ENCODE measurements at regions not wholly inside any gene's neighbourhood (a gene's known extent, or its start where the extent isn't known, plus 50 kb on each side); places are given as distances from the start of the nearest gene placed in this dataset.

DNA sequence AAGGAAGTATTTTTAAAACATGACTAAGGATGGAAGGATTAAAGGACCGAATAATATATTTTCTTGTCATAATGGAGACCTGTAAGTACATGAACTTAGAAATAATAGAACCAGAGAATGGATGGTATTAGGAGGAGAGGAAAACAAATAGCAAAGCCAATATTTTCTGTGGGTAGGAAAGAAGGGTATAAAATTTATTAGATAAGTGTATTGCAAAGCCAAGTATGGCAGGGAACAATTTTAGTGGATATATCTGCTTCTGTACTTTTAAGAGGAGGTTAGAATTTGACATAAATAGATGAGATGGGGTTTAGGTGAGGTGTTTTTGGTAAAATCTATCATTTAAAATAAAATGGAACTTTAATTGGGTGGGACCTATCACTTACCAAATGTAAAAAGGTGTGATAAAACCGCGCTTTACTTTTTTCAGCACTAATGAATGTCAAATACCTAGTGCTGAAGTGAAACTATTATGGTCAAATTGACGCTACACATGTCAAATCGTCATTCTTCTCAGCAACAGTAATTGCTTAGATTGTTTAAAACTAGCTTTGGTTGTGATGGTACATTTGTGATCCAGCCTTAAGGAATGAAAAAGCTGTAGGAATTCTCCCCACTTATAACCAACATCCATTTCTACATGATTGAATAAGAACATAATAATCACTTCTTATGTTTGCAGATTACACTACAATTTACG, 78.1 kb upstream of the ZEB2 start:
- Histone ChIP-seq H3K4me3 (ENCODE audit: low read depth, low read length) (no peak overlapping the region), H3K36me3 (no peaks in the 10 kb centered on the region)

DNA sequence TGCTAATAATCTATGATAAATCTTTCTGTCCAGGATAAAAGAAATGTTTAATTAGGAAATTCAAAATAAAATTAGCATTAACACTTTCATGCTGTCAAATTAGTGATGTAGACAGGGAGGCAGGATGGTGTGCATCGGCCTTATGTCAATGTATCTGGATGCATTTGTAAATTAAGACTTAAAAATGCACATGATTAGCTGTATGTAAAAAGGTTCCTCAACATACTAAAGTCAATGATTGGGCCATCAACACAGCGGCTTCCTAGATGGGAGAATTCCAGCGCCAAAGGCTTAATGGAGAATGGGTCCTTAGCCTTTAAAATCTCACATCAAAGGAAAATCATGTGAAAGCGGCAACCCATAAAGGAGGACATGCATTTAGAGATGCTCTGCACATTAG, 77.5 kb upstream of the ZEB2 start:
- DNase-seq: no peak
- Histone ChIP-seq H3K27ac (no peak overlapping the region), H3K9me3 (ENCODE audit: severe bottlenecking) (no peaks in the 10 kb centered on the region), H3K4me3 (ENCODE audit: low read depth, low read length) (no peak overlapping the region), H3K36me3 (no peaks in the 10 kb centered on the region), H3K27me3 (ENCODE audit: insufficient read depth, low read depth, severe bottlenecking) (no peaks in the 10 kb centered on the region)
- TF ChIP-seq, protein P1, sequence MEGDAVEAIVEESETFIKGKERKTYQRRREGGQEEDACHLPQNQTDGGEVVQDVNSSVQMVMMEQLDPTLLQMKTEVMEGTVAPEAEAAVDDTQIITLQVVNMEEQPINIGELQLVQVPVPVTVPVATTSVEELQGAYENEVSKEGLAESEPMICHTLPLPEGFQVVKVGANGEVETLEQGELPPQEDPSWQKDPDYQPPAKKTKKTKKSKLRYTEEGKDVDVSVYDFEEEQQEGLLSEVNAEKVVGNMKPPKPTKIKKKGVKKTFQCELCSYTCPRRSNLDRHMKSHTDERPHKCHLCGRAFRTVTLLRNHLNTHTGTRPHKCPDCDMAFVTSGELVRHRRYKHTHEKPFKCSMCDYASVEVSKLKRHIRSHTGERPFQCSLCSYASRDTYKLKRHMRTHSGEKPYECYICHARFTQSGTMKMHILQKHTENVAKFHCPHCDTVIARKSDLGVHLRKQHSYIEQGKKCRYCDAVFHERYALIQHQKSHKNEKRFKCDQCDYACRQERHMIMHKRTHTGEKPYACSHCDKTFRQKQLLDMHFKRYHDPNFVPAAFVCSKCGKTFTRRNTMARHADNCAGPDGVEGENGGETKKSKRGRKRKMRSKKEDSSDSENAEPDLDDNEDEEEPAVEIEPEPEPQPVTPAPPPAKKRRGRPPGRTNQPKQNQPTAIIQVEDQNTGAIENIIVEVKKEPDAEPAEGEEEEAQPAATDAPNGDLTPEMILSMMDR (IDR thresholded peaks at IDR 0.05; ENCODE audit: low read depth, low read length): no peak

More for the DNA sequence above, 78.1 kb upstream of the ZEB2 start:
- H3K27me3 ChIP-seq (ENCODE audit: insufficient read depth, low read depth, severe bottlenecking): no peaks in the 10 kb centered on the region
- no peaks in the 10 kb centered on the region for H3K9me3 ChIP-seq (ENCODE audit: severe bottlenecking)
- TF ChIP-seq, protein P1 (IDR thresholded peaks at IDR 0.05; ENCODE audit: low read depth, low read length): no peak
- DNase-seq: no peak
- H3K27ac ChIP-seq: no peak overlapping the region

DNA sequence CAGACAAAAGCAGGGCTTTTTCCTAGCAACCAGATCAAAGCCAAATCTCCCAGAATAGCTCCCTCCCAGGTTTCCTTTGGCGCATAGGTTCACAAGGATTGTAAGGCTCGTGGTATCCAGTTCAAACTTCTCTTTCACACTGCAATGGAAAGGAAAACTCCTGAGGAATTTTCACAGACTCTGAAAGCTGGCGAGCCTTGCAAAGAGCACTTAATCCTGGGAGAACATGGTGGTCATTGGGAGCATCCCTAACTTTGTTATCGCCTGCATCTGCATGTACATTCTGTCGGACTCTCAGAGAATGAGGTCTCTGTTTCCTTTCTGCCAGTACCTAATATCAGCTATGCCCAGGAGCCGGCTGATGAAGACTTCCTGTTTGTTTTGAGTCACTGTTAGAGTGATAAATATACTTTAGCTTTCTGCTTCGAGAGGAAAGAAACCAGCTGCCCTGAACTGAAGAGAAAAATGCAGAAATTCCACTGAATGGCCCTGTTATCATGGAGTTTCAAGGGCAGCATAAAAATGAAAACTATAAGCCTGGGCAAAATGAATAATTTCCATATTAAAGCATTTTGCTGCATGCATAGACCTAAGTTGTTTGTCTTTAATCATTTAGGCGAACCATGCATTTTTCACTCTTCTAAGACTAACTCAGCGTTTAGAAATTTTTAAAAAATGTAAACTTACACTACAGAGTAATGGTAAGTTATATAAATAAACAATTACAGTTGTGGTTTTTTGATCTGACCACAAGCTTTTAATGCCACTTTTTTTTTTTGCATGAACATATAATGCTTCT, 76.4 kb upstream of the ZEB2 start:
- no peaks in the 10 kb centered on the region for H3K9me3 ChIP-seq (ENCODE audit: severe bottlenecking)
- H3K27me3 ChIP-seq (ENCODE audit: insufficient read depth, low read depth, severe bottlenecking): no peaks in the 10 kb centered on the region
- H3K4me3 ChIP-seq (ENCODE audit: low read depth, low read length): no peak overlapping the region
- no peaks in the 10 kb centered on the region for H3K36me3 ChIP-seq
- no peak for DNase-seq
- TF ChIP-seq, protein P1 (IDR thresholded peaks at IDR 0.05; ENCODE audit: low read depth, low read length): no peak
- H3K27ac ChIP-seq: no peak overlapping the region

DNA sequence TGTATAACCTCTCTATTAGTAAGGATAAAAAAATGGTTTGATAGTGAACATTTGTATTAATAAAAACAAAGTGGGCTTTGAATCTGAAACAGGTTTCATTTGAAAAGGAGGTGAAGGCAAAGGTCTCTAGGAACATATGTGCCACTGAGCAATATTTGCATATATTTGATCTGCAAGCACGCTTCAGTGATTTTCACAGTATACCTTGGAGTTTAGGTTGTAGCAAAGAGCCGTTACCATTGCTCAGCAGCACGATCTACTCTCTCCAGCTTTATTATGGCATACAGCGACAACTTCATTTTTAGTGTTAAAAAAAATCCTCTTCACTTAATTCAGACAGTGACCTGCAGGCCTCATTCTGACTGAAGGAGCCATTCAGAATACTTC, 75.8 kb upstream of the ZEB2 start:
- Histone ChIP-seq H3K36me3 (no peaks in the 10 kb centered on the region), H3K4me3 (ENCODE audit: low read depth, low read length) (no peak overlapping the region), H3K27me3 (ENCODE audit: insufficient read depth, low read depth, severe bottlenecking) (no peaks in the 10 kb centered on the region), H3K27ac (no peak overlapping the region), H3K9me3 (ENCODE audit: severe bottlenecking) (no peaks in the 10 kb centered on the region)
- TF ChIP-seq, protein P1 (IDR thresholded peaks at IDR 0.05; ENCODE audit: low read depth, low read length): no peak
- no peak for DNase-seq

DNA sequence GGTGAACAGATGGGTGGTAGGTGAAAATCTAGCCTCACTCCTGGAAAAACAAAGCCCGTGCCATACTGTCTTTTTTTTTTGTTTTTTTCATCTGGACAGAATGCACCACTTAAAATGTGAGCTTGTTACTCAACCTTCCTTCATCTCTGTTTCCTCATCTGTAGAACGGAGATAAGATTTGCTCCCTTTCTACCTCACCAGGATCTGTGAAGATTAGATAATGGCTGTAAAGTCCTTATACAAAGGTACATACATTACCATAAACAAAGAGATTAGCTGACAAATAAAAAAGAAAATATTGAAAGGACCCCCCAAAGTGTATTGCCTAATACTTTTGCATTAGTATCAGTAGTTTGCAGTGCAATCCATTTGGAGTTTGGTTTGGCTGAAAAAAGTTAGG, 75.4 kb upstream of the ZEB2 start:
- TF ChIP-seq, protein P1 (IDR thresholded peaks at IDR 0.05; ENCODE audit: low read depth, low read length): no peak
- no peaks in the 10 kb centered on the region for H3K27me3 ChIP-seq (ENCODE audit: insufficient read depth, low read depth, severe bottlenecking)
- no peaks in the 10 kb centered on the region for H3K36me3 ChIP-seq
- no peak overlapping the region for H3K27ac ChIP-seq
- no peak for DNase-seq
- H3K4me3 ChIP-seq (ENCODE audit: low read depth, low read length): no peak overlapping the region
- H3K9me3 ChIP-seq (ENCODE audit: severe bottlenecking): no peaks in the 10 kb centered on the region

All from WERI-Rb-1 (cell line).